ENCODE measurements at regions not wholly inside any gene's neighbourhood (a gene's known extent, or its start where the extent isn't known, plus 50 kb on each side); places are given as distances from the start of the nearest gene placed in this dataset.
"Not testable (repeated sequence)": the region's sequence is repeated elsewhere in the genome, so short reads cannot be mapped to it uniquely, and the experiment has no call there.

GRCh38 chr20:7728338-7728737 lies 211.9 kb downstream of the HAO1 start:
- no peak for DNase-seq

- DNase-seq: no peak
Observed at GRCh38 chr20:7734216-7734615, 206.0 kb downstream of the HAO1 start.

GRCh38 chr20:7736336-7736735 lies 203.9 kb downstream of the HAO1 start:
- no peak for DNase-seq

- DNase-seq: no peak
Observed at GRCh38 chr20:7741866-7742265, 198.4 kb downstream of the HAO1 start.

GRCh38 chr20:7742479-7742878 lies 197.8 kb downstream of the HAO1 start:
- DNase-seq: peak; percentile 19

- DNase-seq: no peak
Observed at GRCh38 chr20:7744411-7744810, 195.8 kb downstream of the HAO1 start.

- no peak for DNase-seq
Observed at GRCh38 chr20:7748624-7749023, 191.6 kb downstream of the HAO1 start.

- no peak for DNase-seq
Observed at GRCh38 chr20:7754102-7754501, 186.2 kb downstream of the HAO1 start.

GRCh38 chr20:7758406-7758805 lies 181.9 kb downstream of the HAO1 start:
- no peak for DNase-seq

GRCh38 chr20:7760247-7761031 lies 179.8 kb downstream of the HAO1 start:
- DNase-seq: no peak

GRCh38 chr20:7765221-7765620 lies 175.0 kb downstream of the HAO1 start:
- DNase-seq: no peak

- peak; percentile 85 for DNase-seq
Observed at GRCh38 chr20:7770046-7770445, 170.2 kb downstream of the HAO1 start.

- DNase-seq: peak; percentile 99
Observed at GRCh38 chr20:7770578-7770977, 169.7 kb downstream of the HAO1 start.

GRCh38 chr20:7772371-7772770 lies 167.9 kb downstream of the HAO1 start:
- DNase-seq: peak; percentile 65

- DNase-seq: no peak
Observed at GRCh38 chr20:7773511-7773910, 166.7 kb downstream of the HAO1 start.

- no peak for DNase-seq
Observed at GRCh38 chr20:7775072-7775471, 165.2 kb downstream of the HAO1 start.

GRCh38 chr20:7776148-7776547 lies 164.1 kb downstream of the HAO1 start:
- DNase-seq: no peak

- no peak for DNase-seq
Observed at GRCh38 chr20:7790189-7790588, 150.1 kb downstream of the HAO1 start.

- DNase-seq: no peak
Observed at GRCh38 chr20:7792150-7792869, 147.9 kb downstream of the HAO1 start.

GRCh38 chr20:7798176-7798575 lies 142.1 kb downstream of the HAO1 start:
- no peak for DNase-seq

- DNase-seq: no peak
Observed at GRCh38 chr20:7799862-7800261, 140.4 kb downstream of the HAO1 start.

GRCh38 chr20:7803411-7804151 lies 136.7 kb downstream of the HAO1 start:
- DNase-seq: not testable (repeated sequence)

- no peak for DNase-seq
Observed at GRCh38 chr20:7806831-7807230, 133.4 kb downstream of the HAO1 start.

GRCh38 chr20:7817286-7817685 lies 123.0 kb downstream of the HAO1 start:
- no peak for DNase-seq
